ENCODE measurements at regions not wholly inside any gene's neighbourhood (a gene's known extent, or its start where the extent isn't known, plus 50 kb on each side); places are given as distances from the start of the nearest gene placed in this dataset.

DNA sequence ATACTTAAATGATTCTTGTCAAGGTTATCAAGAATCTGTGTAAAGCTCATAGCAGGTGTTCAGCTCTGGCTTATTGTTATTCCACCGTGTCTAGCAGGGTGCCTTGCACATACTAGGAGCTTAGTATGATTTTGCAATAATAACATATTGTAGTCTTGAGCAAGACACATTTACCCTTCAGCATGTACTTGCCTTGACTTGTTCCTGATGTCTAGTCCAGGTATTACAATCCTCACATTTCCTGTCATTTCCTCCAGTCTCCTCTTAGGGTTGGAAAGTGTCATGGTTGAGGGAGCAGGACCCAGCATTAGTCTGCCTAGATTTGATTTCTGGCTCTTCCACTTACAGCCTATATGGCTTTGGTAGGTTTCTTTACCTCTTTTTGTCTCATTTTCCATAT, 246.1 kb downstream of the RAD51AP2 start:
- Histone ChIP-seq H3K79me2 (ENCODE audit: control insufficient read depth, insufficient read depth, low read length) (no peaks in the 10 kb centered on the region), H2BK15ac (replicated peaks; ENCODE audit: low read depth) (no peak overlapping the region), H2AK5ac (ENCODE audit: low read length) (no peak overlapping the region), H3K27ac (ENCODE audit: low read depth, low read length) (no peak overlapping the region), H3K4me3 (ENCODE audit: low read length) (no peak overlapping the region), H3K56ac (ENCODE audit: low read length) (no peak overlapping the region), H3K79me1 (ENCODE audit: low read length) (no peaks in the 10 kb centered on the region), H2BK120ac (ENCODE audit: low read depth, low read length) (no peak overlapping the region), H4K5ac (ENCODE audit: low read length) (no peak overlapping the region), H3K27me3 (ENCODE audit: insufficient read depth, low read length, poor library complexity) (no peaks in the 10 kb centered on the region), H3K4me2 (ENCODE audit: low read length) (no peak overlapping the region), H3K36me3 (ENCODE audit: control insufficient read depth, insufficient read depth, low read length) (no peaks in the 10 kb centered on the region), H4K8ac (ENCODE audit: low read depth, low read length) (no peak overlapping the region), H3K18ac (ENCODE audit: low read length) (no peak overlapping the region), H3K23ac (ENCODE audit: low read length) (no peak overlapping the region), H3K9ac (ENCODE audit: low read length) (no peak overlapping the region), H3K4me1 (ENCODE audit: control insufficient read depth, low read depth, low read length) (no peaks in the 10 kb centered on the region), H3K4ac (ENCODE audit: low read depth, low read length) (no peak overlapping the region), H2BK5ac (ENCODE audit: low read length) (no peak overlapping the region)
- DNase-seq = no peak
- no CpG with 5 or more reads among the region's 1 CpG for WGBS (ENCODE audit: extremely low coverage, insufficient coverage, low lambda C conversion rate)

DNA sequence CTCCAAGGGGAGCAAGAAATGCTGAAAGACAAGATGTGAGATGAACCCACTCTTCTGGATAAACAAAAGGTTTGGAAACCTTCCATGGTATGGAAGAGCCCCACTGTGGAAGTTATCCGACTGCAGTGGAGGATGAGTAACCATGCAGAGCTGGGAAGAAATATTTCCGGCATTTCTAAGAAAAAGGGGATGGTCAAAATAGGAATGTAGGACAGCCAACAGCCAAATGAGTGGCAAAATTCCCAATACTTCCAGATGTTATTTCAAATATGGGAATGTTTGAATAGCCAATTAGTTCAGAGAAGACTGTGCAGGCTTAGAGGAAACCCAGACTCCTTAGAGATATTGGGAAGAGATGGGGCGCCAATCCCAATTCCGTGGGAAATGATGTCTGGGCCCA, 246.8 kb downstream of the RAD51AP2 start:
- Histone ChIP-seq H3K4me3 (ENCODE audit: low read length) (no peak overlapping the region), H3K56ac (ENCODE audit: low read length) (no peak overlapping the region), H2BK5ac (ENCODE audit: low read length) (no peak overlapping the region), H3K18ac (ENCODE audit: low read length) (no peak overlapping the region), H3K9ac (ENCODE audit: low read length) (no peak overlapping the region), H3K4me1 (ENCODE audit: control insufficient read depth, low read depth, low read length) (no peaks in the 10 kb centered on the region), H3K79me1 (ENCODE audit: low read length) (no peaks in the 10 kb centered on the region), H3K27ac (ENCODE audit: low read depth, low read length) (no peak overlapping the region), H2BK120ac (ENCODE audit: low read depth, low read length) (no peak overlapping the region), H3K4ac (ENCODE audit: low read depth, low read length) (no peak overlapping the region), H3K36me3 (ENCODE audit: control insufficient read depth, insufficient read depth, low read length) (no peaks in the 10 kb centered on the region), H3K23ac (ENCODE audit: low read length) (no peak overlapping the region), H2BK15ac (replicated peaks; ENCODE audit: low read depth) (no peak overlapping the region), H4K5ac (ENCODE audit: low read length) (no peak overlapping the region), H4K8ac (ENCODE audit: low read depth, low read length) (no peak overlapping the region), H3K4me2 (ENCODE audit: low read length) (no peak overlapping the region), H2AK5ac (ENCODE audit: low read length) (no peak overlapping the region), H3K79me2 (ENCODE audit: control insufficient read depth, insufficient read depth, low read length) (no peaks in the 10 kb centered on the region), H3K27me3 (ENCODE audit: insufficient read depth, low read length, poor library complexity) (no peaks in the 10 kb centered on the region)
- no CpG with 5 or more reads among the region's 4 CpGs for WGBS (ENCODE audit: extremely low coverage, insufficient coverage, low lambda C conversion rate)
- no peak for DNase-seq

DNA sequence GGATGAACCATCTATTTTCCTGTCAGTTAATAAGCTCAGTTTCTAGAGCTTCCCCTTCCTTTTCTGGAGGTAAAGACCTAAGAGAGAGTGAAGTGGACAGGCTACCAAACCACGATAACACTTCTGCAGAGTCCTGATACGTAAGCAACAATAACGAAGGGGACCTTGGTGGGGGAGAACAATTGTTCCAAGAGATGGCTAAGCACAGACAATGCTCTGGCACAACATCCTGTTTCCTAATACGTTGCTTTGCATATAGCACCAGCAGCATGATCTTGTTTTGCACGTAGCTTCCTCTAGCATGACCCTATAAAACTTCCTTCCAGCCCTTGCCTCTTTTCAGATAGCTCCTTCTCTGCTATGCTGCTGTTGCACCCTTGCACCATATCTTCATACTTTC, 247.3 kb downstream of the RAD51AP2 start:
- WGBS (ENCODE audit: extremely low coverage, insufficient coverage, low lambda C conversion rate) = no CpG with 5 or more reads among the region's 5 CpGs
- Histone ChIP-seq H3K18ac (ENCODE audit: low read length) (no peak overlapping the region), H3K27ac (ENCODE audit: low read depth, low read length) (no peak overlapping the region), H3K4me1 (ENCODE audit: control insufficient read depth, low read depth, low read length) (no peaks in the 10 kb centered on the region), H3K79me1 (ENCODE audit: low read length) (no peaks in the 10 kb centered on the region), H2BK15ac (replicated peaks; ENCODE audit: low read depth) (no peak overlapping the region), H3K27me3 (ENCODE audit: insufficient read depth, low read length, poor library complexity) (no peaks in the 10 kb centered on the region), H3K9ac (ENCODE audit: low read length) (no peak overlapping the region), H3K4me3 (ENCODE audit: low read length) (no peak overlapping the region), H3K4me2 (ENCODE audit: low read length) (no peak overlapping the region), H3K4ac (ENCODE audit: low read depth, low read length) (no peak overlapping the region), H2BK120ac (ENCODE audit: low read depth, low read length) (no peak overlapping the region), H3K56ac (ENCODE audit: low read length) (no peak overlapping the region), H2AK5ac (ENCODE audit: low read length) (no peak overlapping the region), H4K8ac (ENCODE audit: low read depth, low read length) (no peak overlapping the region), H3K23ac (ENCODE audit: low read length) (no peak overlapping the region), H4K5ac (ENCODE audit: low read length) (no peak overlapping the region), H2BK5ac (ENCODE audit: low read length) (no peak overlapping the region), H3K79me2 (ENCODE audit: control insufficient read depth, insufficient read depth, low read length) (no peaks in the 10 kb centered on the region), H3K36me3 (ENCODE audit: control insufficient read depth, insufficient read depth, low read length) (no peaks in the 10 kb centered on the region)
- no peak for DNase-seq

DNA sequence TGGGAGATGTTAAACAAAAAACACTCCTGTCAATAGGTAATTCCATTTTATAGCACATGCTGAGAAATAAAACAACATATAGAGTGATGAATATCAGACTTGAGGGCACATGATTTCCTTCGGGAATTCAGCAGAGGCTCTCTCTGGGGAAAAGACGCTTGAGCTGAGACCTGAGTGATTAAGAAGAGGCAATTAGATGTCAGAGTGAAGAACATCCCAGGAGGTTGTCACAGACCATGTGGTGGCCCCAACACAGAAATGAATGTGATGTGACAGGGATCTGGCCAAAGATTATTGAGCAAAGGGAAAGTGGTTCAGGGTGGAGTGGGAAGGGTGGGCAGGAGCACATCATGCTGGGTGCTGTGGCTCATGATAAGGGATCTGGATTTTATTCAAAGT, 254.7 kb downstream of the RAD51AP2 start:
- Histone ChIP-seq H4K8ac (ENCODE audit: low read depth, low read length) (no peak overlapping the region), H2BK15ac (replicated peaks; ENCODE audit: low read depth) (no peak overlapping the region), H2BK120ac (ENCODE audit: low read depth, low read length) (no peak overlapping the region), H3K4me3 (ENCODE audit: low read length) (no peak overlapping the region), H2AK5ac (ENCODE audit: low read length) (no peak overlapping the region), H3K18ac (ENCODE audit: low read length) (no peak overlapping the region), H3K4me1 (ENCODE audit: control insufficient read depth, low read depth, low read length) (no peaks in the 10 kb centered on the region), H3K36me3 (ENCODE audit: control insufficient read depth, insufficient read depth, low read length) (no peaks in the 10 kb centered on the region), H3K27me3 (ENCODE audit: insufficient read depth, low read length, poor library complexity) (no peaks in the 10 kb centered on the region), H3K9ac (ENCODE audit: low read length) (no peak overlapping the region), H3K56ac (ENCODE audit: low read length) (no peak overlapping the region), H3K4me2 (ENCODE audit: low read length) (no peak overlapping the region), H2BK5ac (ENCODE audit: low read length) (no peak overlapping the region), H4K5ac (ENCODE audit: low read length) (no peak overlapping the region), H3K4ac (ENCODE audit: low read depth, low read length) (no peak overlapping the region), H3K23ac (ENCODE audit: low read length) (no peak overlapping the region), H3K79me1 (ENCODE audit: low read length) (no peaks in the 10 kb centered on the region), H3K27ac (ENCODE audit: low read depth, low read length) (no peak overlapping the region), H3K79me2 (ENCODE audit: control insufficient read depth, insufficient read depth, low read length) (no peaks in the 10 kb centered on the region)
- no CpG with 5 or more reads among the region's 2 CpGs for WGBS (ENCODE audit: extremely low coverage, insufficient coverage, low lambda C conversion rate)
- no peak for DNase-seq

DNA sequence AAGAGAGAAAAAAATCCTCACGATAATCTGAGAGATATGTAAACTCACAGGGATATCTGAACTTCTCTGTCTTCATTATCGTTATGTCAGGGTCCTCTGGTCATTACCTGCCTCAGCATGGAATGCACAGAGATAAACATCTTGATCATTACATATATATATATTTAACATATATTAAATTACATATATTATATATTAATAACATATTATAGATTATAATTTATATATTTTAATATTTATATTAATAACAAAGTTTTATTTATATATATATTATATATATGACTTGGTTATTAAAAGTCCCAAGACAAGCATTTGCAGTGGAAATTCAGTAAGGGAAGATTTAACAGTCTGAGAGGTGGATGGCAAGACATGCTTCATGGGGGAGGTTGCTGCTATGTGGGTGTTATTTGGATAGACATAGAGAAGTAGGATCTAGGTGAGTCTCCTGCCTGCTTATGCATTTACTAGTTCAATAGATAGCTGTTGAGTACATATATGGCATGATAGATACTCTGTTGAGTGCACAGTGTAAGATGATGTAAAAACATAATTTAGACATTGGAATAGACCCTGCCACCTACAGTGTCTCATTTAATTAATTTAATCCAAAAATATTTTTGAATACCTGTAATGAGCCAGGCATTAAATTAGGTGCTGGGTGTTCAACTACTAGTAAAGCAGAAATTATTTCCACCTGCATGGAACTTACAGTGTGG, 255.2 kb downstream of the RAD51AP2 start:
- no peak for DNase-seq
- Histone ChIP-seq H3K4me1 (ENCODE audit: control insufficient read depth, low read depth, low read length) (no peaks in the 10 kb centered on the region), H3K27ac (ENCODE audit: low read depth, low read length) (no peak overlapping the region), H4K8ac (ENCODE audit: low read depth, low read length) (no peak overlapping the region), H2BK15ac (replicated peaks; ENCODE audit: low read depth) (no peak overlapping the region), H3K36me3 (ENCODE audit: control insufficient read depth, insufficient read depth, low read length) (no peaks in the 10 kb centered on the region), H2AK5ac (ENCODE audit: low read length) (no peak overlapping the region), H3K4me3 (ENCODE audit: low read length) (no peak overlapping the region), H3K23ac (ENCODE audit: low read length) (no peak overlapping the region), H4K5ac (ENCODE audit: low read length) (no peak overlapping the region), H2BK5ac (ENCODE audit: low read length) (no peak overlapping the region), H3K79me2 (ENCODE audit: control insufficient read depth, insufficient read depth, low read length) (no peaks in the 10 kb centered on the region), H3K56ac (ENCODE audit: low read length) (no peak overlapping the region), H3K9ac (ENCODE audit: low read length) (no peak overlapping the region), H3K4ac (ENCODE audit: low read depth, low read length) (no peak overlapping the region), H3K27me3 (ENCODE audit: insufficient read depth, low read length, poor library complexity) (no peaks in the 10 kb centered on the region), H3K4me2 (ENCODE audit: low read length) (no peak overlapping the region), H2BK120ac (ENCODE audit: low read depth, low read length) (no peak overlapping the region), H3K18ac (ENCODE audit: low read length) (no peak overlapping the region), H3K79me1 (ENCODE audit: low read length) (no peaks in the 10 kb centered on the region)
- WGBS (ENCODE audit: extremely low coverage, insufficient coverage, low lambda C conversion rate) = no CpG with 5 or more reads among the region's 2 CpGs

DNA sequence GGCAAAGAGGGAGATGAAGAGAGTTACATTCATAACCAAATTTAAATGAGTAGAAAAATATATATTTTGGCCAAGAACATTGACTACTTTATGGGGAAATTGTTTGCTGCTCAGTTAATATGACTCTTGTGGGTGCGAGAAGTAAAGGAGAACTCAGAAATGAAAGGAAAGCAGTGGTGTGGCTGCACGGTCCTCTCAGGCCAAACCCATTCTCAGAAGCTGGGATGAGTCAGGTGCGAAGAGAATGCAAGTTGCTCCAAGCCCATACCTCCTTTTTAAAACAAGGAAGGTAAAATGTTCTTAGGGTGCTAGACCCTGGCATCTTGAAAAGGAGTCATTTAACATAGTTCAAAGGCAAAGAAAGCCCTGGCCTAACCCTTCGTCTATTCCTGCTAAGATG, 258.6 kb downstream of the RAD51AP2 start:
- no CpG with 5 or more reads among the region's 4 CpGs for WGBS (ENCODE audit: extremely low coverage, insufficient coverage, low lambda C conversion rate)

More for the DNA sequence above, 258.6 kb downstream of the RAD51AP2 start:
- H2BK120ac ChIP-seq (ENCODE audit: low read depth, low read length) = no peak overlapping the region
- no peak overlapping the region for H3K4me2 ChIP-seq (ENCODE audit: low read length)
- H3K56ac ChIP-seq (ENCODE audit: low read length) = no peak overlapping the region
- H2AK5ac ChIP-seq (ENCODE audit: low read length) = no peak overlapping the region
- H3K27me3 ChIP-seq (ENCODE audit: insufficient read depth, low read length, poor library complexity) = no peaks in the 10 kb centered on the region
- H3K4me1 ChIP-seq (ENCODE audit: control insufficient read depth, low read depth, low read length) = no peaks in the 10 kb centered on the region
- H3K27ac ChIP-seq (ENCODE audit: low read depth, low read length) = no peak overlapping the region
- no peak overlapping the region for H2BK5ac ChIP-seq (ENCODE audit: low read length)
- H3K18ac ChIP-seq (ENCODE audit: low read length) = no peak overlapping the region
- H3K79me1 ChIP-seq (ENCODE audit: low read length) = no peaks in the 10 kb centered on the region
- H3K23ac ChIP-seq (ENCODE audit: low read length) = no peak overlapping the region
- no peaks in the 10 kb centered on the region for H3K79me2 ChIP-seq (ENCODE audit: control insufficient read depth, insufficient read depth, low read length)
- H3K4ac ChIP-seq (ENCODE audit: low read depth, low read length) = no peak overlapping the region
- H3K9ac ChIP-seq (ENCODE audit: low read length) = no peak overlapping the region
- no peak overlapping the region for H2BK15ac ChIP-seq (replicated peaks; ENCODE audit: low read depth)
- no peak overlapping the region for H4K8ac ChIP-seq (ENCODE audit: low read depth, low read length)
- H3K36me3 ChIP-seq (ENCODE audit: control insufficient read depth, insufficient read depth, low read length) = no peaks in the 10 kb centered on the region
- no peak overlapping the region for H3K4me3 ChIP-seq (ENCODE audit: low read length)
- no peak for DNase-seq
- no peak overlapping the region for H4K5ac ChIP-seq (ENCODE audit: low read length)

Data from mesendoderm (in vitro differentiated cells).